ENCODE measurements at regions not wholly inside any gene's neighbourhood (a gene's known extent, or its start where the extent isn't known, plus 50 kb on each side); places are given as distances from the start of the nearest gene placed in this dataset.

DNA sequence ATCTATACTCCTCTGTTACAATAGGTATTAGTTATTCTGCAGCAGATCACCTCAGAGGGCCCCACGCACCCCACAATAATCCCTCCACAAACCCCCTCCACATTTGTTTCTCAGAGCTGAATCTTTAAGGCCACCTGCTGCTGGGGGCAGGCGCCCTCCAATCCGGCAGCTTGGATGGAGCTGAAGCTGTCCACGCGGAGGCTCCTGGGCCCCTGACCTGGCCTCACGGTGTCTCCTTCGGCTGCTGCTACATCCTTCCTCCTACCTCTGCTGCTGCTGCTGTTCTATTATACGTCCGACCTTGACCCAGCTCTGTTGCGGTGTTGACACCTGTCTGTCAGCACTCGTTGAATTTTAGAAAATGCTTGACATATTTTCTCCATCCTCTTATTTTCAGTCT lies 430.2 kb upstream of the ZFP42 start:
- TF ChIP-seq, protein P1, sequence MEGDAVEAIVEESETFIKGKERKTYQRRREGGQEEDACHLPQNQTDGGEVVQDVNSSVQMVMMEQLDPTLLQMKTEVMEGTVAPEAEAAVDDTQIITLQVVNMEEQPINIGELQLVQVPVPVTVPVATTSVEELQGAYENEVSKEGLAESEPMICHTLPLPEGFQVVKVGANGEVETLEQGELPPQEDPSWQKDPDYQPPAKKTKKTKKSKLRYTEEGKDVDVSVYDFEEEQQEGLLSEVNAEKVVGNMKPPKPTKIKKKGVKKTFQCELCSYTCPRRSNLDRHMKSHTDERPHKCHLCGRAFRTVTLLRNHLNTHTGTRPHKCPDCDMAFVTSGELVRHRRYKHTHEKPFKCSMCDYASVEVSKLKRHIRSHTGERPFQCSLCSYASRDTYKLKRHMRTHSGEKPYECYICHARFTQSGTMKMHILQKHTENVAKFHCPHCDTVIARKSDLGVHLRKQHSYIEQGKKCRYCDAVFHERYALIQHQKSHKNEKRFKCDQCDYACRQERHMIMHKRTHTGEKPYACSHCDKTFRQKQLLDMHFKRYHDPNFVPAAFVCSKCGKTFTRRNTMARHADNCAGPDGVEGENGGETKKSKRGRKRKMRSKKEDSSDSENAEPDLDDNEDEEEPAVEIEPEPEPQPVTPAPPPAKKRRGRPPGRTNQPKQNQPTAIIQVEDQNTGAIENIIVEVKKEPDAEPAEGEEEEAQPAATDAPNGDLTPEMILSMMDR (IDR thresholded peaks at IDR 0.05) = no peak
- TF ChIP-seq EZH2 (IDR thresholded peaks at IDR 0.05) = no peak
- no peak for TF ChIP-seq EZH2phosphoT487 (IDR thresholded peaks at IDR 0.05)

Measured in neural progenitor cell (in vitro differentiated cells).